Neuronal stem cell (in vitro differentiated cells): ENCODE measurements at regions not wholly inside any gene's neighbourhood (a gene's known extent, or its start where the extent isn't known, plus 50 kb on each side); places are given as distances from the start of the nearest gene placed in this dataset.
A peak's percentile ranks its signal among the peaks of the same experiment; 100 is the strongest.

ENCODE experiments used
- DNase-seq: peaks from one replicate; pipeline ENCODE4 v3.0.0-alpha.2; 2013; ENCODE audit warnings: low spot score
- H2AFZ ChIP-seq: one replicate; pipeline ENCODE4 v1.6.1; 2013; ENCODE audit warnings: mild to moderate bottlenecking, low read length, inconsistent platforms
- H2AK5ac ChIP-seq: 2 replicates; pipeline ENCODE4 v1.6.1; 2013; ENCODE audit warnings: low read depth, mild to moderate bottlenecking, inconsistent platforms, low read length, moderate library complexity, mixed read lengths
- H2BK120ac ChIP-seq: 2 replicates; pipeline ENCODE4 v1.6.1; 2013; ENCODE audit warnings: low read depth, mild to moderate bottlenecking, inconsistent platforms, low read length, moderate library complexity, mixed read lengths
- H2BK12ac ChIP-seq: one replicate; pipeline ENCODE4 v1.6.1; 2013; ENCODE audit warnings: low read length, inconsistent platforms
- H2BK15ac ChIP-seq: 2 replicates; pipeline ENCODE4 v1.6.1; 2013; ENCODE audit warnings: mild to moderate bottlenecking, low read length, inconsistent platforms, mixed read lengths
- H2BK5ac ChIP-seq: one replicate; pipeline ENCODE4 v1.6.1; 2013; ENCODE audit warnings: inconsistent platforms, mild to moderate bottlenecking, low read length, moderate library complexity
- H3K14ac ChIP-seq: one replicate; pipeline ENCODE4 v1.6.1; 2013; ENCODE audit warnings: low read length, inconsistent platforms
- H3K18ac ChIP-seq: 2 replicates; pipeline ENCODE4 v1.6.1; 2013; ENCODE audit warnings: low read length, inconsistent platforms
- H3K23ac ChIP-seq: 2 replicates; pipeline ENCODE4 v1.6.1; 2013; ENCODE audit warnings: low read depth, mild to moderate bottlenecking, mixed read lengths, low read length, inconsistent platforms; ENCODE audit not compliant: poor library complexity
- H3K27ac ChIP-seq: replicated peaks from 3 replicates; pipeline ENCODE4 v1.5.1; 2013; ENCODE audit warnings: low read length, inconsistent platforms
- H3K27me3 ChIP-seq, 3 experiments: 2 replicates each; pipeline ENCODE4 v1.6.1; 2013; ENCODE audit warnings: low read length in 3 of 3, mild to moderate bottlenecking in 2 of 3, inconsistent platforms in 1 of 3, low read depth in 1 of 3, mixed read lengths in 1 of 3, moderate library complexity in 1 of 3; ENCODE audit not compliant: control insufficient read depth in 3 of 3, insufficient read depth in 3 of 3
- H3K36me3 ChIP-seq, 2 donors: replicated peaks in 1 of 2; 2 replicates each; pipeline ENCODE4 v1.6.1; 2013; ENCODE audit warnings: low read length in 2 of 2; ENCODE audit not compliant: control insufficient read depth in 2 of 2, insufficient read depth in 2 of 2
- H3K4ac ChIP-seq: 2 replicates; pipeline ENCODE4 v1.6.1; 2013; ENCODE audit warnings: inconsistent platforms, mild to moderate bottlenecking, low read length, moderate library complexity
- H3K4me1 ChIP-seq, 2 donors: 1 replicate in 1 of 2; 2 replicates in 1 of 2; pipeline ENCODE4 v1.6.1; 2013; ENCODE audit warnings: low read length in 2 of 2, low read depth in 1 of 2; ENCODE audit not compliant: control insufficient read depth in 2 of 2, insufficient read depth in 1 of 2
- H3K4me2 ChIP-seq: one replicate; pipeline ENCODE4 v1.6.1; 2013; ENCODE audit warnings: mild to moderate bottlenecking, low read length, inconsistent platforms; ENCODE audit not compliant: insufficient read depth, poor library complexity, severe bottlenecking
- H3K4me3 ChIP-seq, 2 donors: 2 replicates each; pipeline ENCODE4 v1.5.1; 2013; ENCODE audit warnings: low read length in 2 of 2, mild to moderate bottlenecking in 2 of 2, inconsistent platforms in 1 of 2, moderate library complexity in 1 of 2
- H3K79me1 ChIP-seq: one replicate; pipeline ENCODE4 v1.6.1; 2013; ENCODE audit warnings: low read depth, mild to moderate bottlenecking, inconsistent platforms, low read length, moderate library complexity
- H3K9ac ChIP-seq: one replicate; pipeline ENCODE4 v1.6.1; 2013; ENCODE audit warnings: mild to moderate bottlenecking, low read depth, low read length, inconsistent platforms; ENCODE audit not compliant: poor library complexity
- H3K9me3 ChIP-seq, 2 donors: replicated peaks in 1 of 2; 2 replicates each; pipeline versions ENCODE3 to v1.6.1; 2013; ENCODE audit warnings: low read length in 2 of 2, mild to moderate bottlenecking in 2 of 2, inconsistent platforms in 1 of 2, low read depth in 1 of 2, mixed read lengths in 1 of 2, moderate library complexity in 1 of 2; ENCODE audit not compliant: control insufficient read depth in 2 of 2, insufficient read depth in 1 of 2
- H4K8ac ChIP-seq: one replicate; pipeline ENCODE4 v1.6.1; 2013; ENCODE audit warnings: low read depth, mild to moderate bottlenecking, inconsistent platforms, low read length, moderate library complexity
- H4K91ac ChIP-seq: one replicate; pipeline ENCODE4 v1.6.1; 2013; ENCODE audit warnings: low read length, low read depth, mild to moderate bottlenecking, inconsistent platforms; ENCODE audit not compliant: poor library complexity
- WGBS, 2 donors: extraction: QIAGEN DNeasy Blood & Tissue Kit; methylation state at CpG; one replicate each; pipeline ENCODE4 v1.1.7; 2013; ENCODE audit warnings: missing lambda C conversion rate in 2 of 2, mixed read lengths in 1 of 2; ENCODE audit not compliant: insufficient read length in 2 of 2, insufficient replicate concordance in 1 of 2; ENCODE audit errors: extremely low coverage in 2 of 2; 5-methylcytosine and 5-hydroxymethylcytosine counted together

- DNase-seq: no peak
- Histone ChIP-seq H3K27ac (no peak overlapping the region), H2AFZ (no peak overlapping the region), H3K4me1 (no peaks in the 10 kb centered on the region), H2AK5ac (no peak overlapping the region), H3K9me3 (peaks cover 0 to 73% of the 10 kb centered on the region in 2 donors), H2BK15ac (no peak overlapping the region), H3K4me3 (no peak overlapping the region), H3K9ac (no peak overlapping the region), H2BK12ac (no peak overlapping the region), H3K23ac (no peak overlapping the region), H3K4ac (no peak overlapping the region), H3K27me3 (no peaks in the 10 kb centered on the region), H3K36me3 (no peaks in the 10 kb centered on the region), H3K14ac (no peak overlapping the region), H3K79me1 (no peaks in the 10 kb centered on the region), H3K18ac (no peak overlapping the region), H4K91ac (no peak overlapping the region), H2BK5ac (no peak overlapping the region), H4K8ac (no peak overlapping the region), H3K4me2 (no peak overlapping the region), H2BK120ac (no peak overlapping the region)
- no CpG with 5 or more reads among the region's 55 CpGs for WGBS, 2 donors
Observed at GRCh38 chr12:34354239-34355200, 332.2 kb downstream of the ALG10 start.

- Histone ChIP-seq H3K4me1 (no peaks in the 10 kb centered on the region), H3K4me2 (no peak overlapping the region), H2AFZ (no peak overlapping the region), H2BK5ac (no peak overlapping the region), H4K8ac (no peak overlapping the region), H2BK120ac (no peak overlapping the region), H4K91ac (no peak overlapping the region), H2BK15ac (no peak overlapping the region), H3K4me3 (no peak overlapping the region), H3K18ac (no peak overlapping the region), H2AK5ac (no peak overlapping the region), H3K36me3 (no peaks in the 10 kb centered on the region), H3K23ac (no peak overlapping the region), H2BK12ac (no peak overlapping the region), H3K9ac (no peak overlapping the region), H3K27ac (no peak overlapping the region), H3K79me1 (no peaks in the 10 kb centered on the region), H3K27me3 (no peaks in the 10 kb centered on the region), H3K14ac (no peak overlapping the region), H3K9me3 (peaks cover 0 to 71% of the 10 kb centered on the region in 2 donors), H3K4ac (no peak overlapping the region)
- WGBS, 2 donors: no CpG with 5 or more reads among the region's 39 CpGs
- no peak for DNase-seq
Observed at GRCh38 chr12:34356233-34356987, 334.1 kb downstream of the ALG10 start.

GRCh38 chr12:34357791-34358190, 335.5 kb downstream of the ALG10 start:
- no peak overlapping the region for H3K18ac ChIP-seq
- no peaks in the 10 kb centered on the region for H3K4me1 ChIP-seq
- DNase-seq: no peak
- no peak overlapping the region for H3K9ac ChIP-seq
- no peak overlapping the region for H2BK15ac ChIP-seq
- H3K27me3 ChIP-seq: no peaks in the 10 kb centered on the region
- H2BK120ac ChIP-seq: no peak overlapping the region
- H4K8ac ChIP-seq: no peak overlapping the region
- no peak overlapping the region for H3K23ac ChIP-seq
- H2BK5ac ChIP-seq: no peak overlapping the region
- H2AK5ac ChIP-seq: no peak overlapping the region
- no peak overlapping the region for H2AFZ ChIP-seq
- no peak overlapping the region for H3K27ac ChIP-seq
- H3K14ac ChIP-seq: no peak overlapping the region
- no peak overlapping the region for H3K4me3 ChIP-seq
- no peak overlapping the region for H3K4me2 ChIP-seq
- no peak overlapping the region for H2BK12ac ChIP-seq
- no peak overlapping the region for H3K4ac ChIP-seq
- no peaks in the 10 kb centered on the region for H3K79me1 ChIP-seq
- H4K91ac ChIP-seq: no peak overlapping the region
- no CpG with 5 or more reads among the region's 20 CpGs for WGBS, 2 donors
- H3K9me3 ChIP-seq: peaks cover 0 to 73% of the 10 kb centered on the region in 2 donors
- H3K36me3 ChIP-seq: no peaks in the 10 kb centered on the region

GRCh38 chr12:34358198-34358597, 335.9 kb downstream of the ALG10 start:
- Histone ChIP-seq H3K36me3 (no peaks in the 10 kb centered on the region), H4K91ac (no peak overlapping the region), H3K27me3 (no peaks in the 10 kb centered on the region), H3K4me1 (no peaks in the 10 kb centered on the region), H3K23ac (no peak overlapping the region), H3K79me1 (no peaks in the 10 kb centered on the region), H2BK15ac (no peak overlapping the region), H3K4me3 (peak overlapping the region in 1 of 2 donors; percentile 37), H3K14ac (no peak overlapping the region), H2BK120ac (no peak overlapping the region), H3K18ac (no peak overlapping the region), H2AK5ac (no peak overlapping the region), H3K9me3 (peaks cover 0 to 75% of the 10 kb centered on the region in 2 donors), H3K4me2 (no peak overlapping the region), H2AFZ (no peak overlapping the region), H2BK5ac (no peak overlapping the region), H3K4ac (no peak overlapping the region), H3K9ac (no peak overlapping the region), H4K8ac (no peak overlapping the region), H3K27ac (no peak overlapping the region), H2BK12ac (no peak overlapping the region)
- no CpG with 5 or more reads among the region's 18 CpGs for WGBS, 2 donors
- DNase-seq: no peak
